HL-60 (cell line): ENCODE measurements at regions not wholly inside any gene's neighbourhood (a gene's known extent, or its start where the extent isn't known, plus 50 kb on each side); places are given as distances from the start of the nearest gene placed in this dataset.
"Not testable (repeated sequence)": the region's sequence is repeated elsewhere in the genome, so short reads cannot be mapped to it uniquely, and the experiment has no call there.

Experiments used
- DNase-seq, 2 experiments: peaks; one replicate each; pipeline ENCODE4 v3.0.0-alpha.2; 2010 to 2020; ENCODE audit warnings: low read depth in 1 of 2, low spot score in 1 of 2
- H3K27ac ChIP-seq: fragments of 250-450 bp; sonication (Bioruptor Pico); replicated peaks from 2 replicates; pipeline ENCODE4 v1.5.1; 2020; ENCODE audit warnings: mild to moderate bottlenecking, moderate library complexity
- H3K27me3 ChIP-seq: fragments of 250-450 bp; sonication (Bioruptor Pico); 2 replicates; pipeline ENCODE4 v1.5.1; 2021; ENCODE audit warnings: mild to moderate bottlenecking, moderate library complexity; ENCODE audit not compliant: insufficient read depth, poor library complexity, severe bottlenecking
- H3K4me3 ChIP-seq: replicated peaks from 2 replicates; pipeline ENCODE4 v1.5.1; 2011; ENCODE audit warnings: mild to moderate bottlenecking, control low read depth, low read length; ENCODE audit not compliant: insufficient read depth
- CTCF ChIP-seq: IDR thresholded peaks from one replicate; pipeline ENCODE4 v1.5.1; 2011; ENCODE audit warnings: low read length, control low read depth, inconsistent platforms; ENCODE audit not compliant: insufficient read depth
- GABPA ChIP-seq: IDR thresholded peaks from 2 replicates; pipeline ENCODE4 v1.6.1; 2012; ENCODE audit warnings: low read depth
- POLR2AphosphoS5 ChIP-seq: IDR thresholded peaks from 2 replicates; pipeline ENCODE4 v1.6.1; 2012; ENCODE audit warnings: low read depth
- REST ChIP-seq: IDR thresholded peaks from 2 replicates; pipeline ENCODE4 v1.6.1; 2012; ENCODE audit warnings: low read depth; ENCODE audit not compliant: insufficient replicate concordance
- SPI1 ChIP-seq: IDR thresholded peaks from 2 replicates; pipeline ENCODE4 v1.6.1; 2012; ENCODE audit warnings: low read depth, mild to moderate bottlenecking, borderline replicate concordance

- Histone ChIP-seq H3K27me3 (no peaks in the 10 kb centered on the region), H3K4me3 (no peak overlapping the region), H3K27ac (peak overlapping the region; percentile 75; the same call in 1 of the 2 replicates)
- TF ChIP-seq REST (no peak), GABPA (no peak), POLR2AphosphoS5 (no peak), SPI1 (no peak), CTCF (no peak)
- no peak for DNase-seq
Observed at GRCh38 chr4:22596409-22596808, 80.5 kb upstream of the ADGRA3 start.

GRCh38 chr4:22597471-22597870, 81.6 kb upstream of the ADGRA3 start:
- Histone ChIP-seq H3K27me3 (no peaks in the 10 kb centered on the region), H3K4me3 (no peak overlapping the region), H3K27ac (peak overlapping the region; percentile 75)
- peak; percentile 18 to 55 for DNase-seq
- TF ChIP-seq REST = no peak
- peak; percentile 71; the same call in 1 of the 2 replicates for TF ChIP-seq POLR2AphosphoS5
- TF ChIP-seq GABPA = peak; percentile 69; the same call in 1 of the 2 replicates

GRCh38 chr4:22598113-22599047, 82.5 kb upstream of the ADGRA3 start:
- DNase-seq = peak in 1 of 2 experiments; percentile 60

GRCh38 chr4:22599228-22599928, 83.5 kb upstream of the ADGRA3 start:
- H3K27me3 ChIP-seq, H3K4me3 ChIP-seq, DNase-seq, H3K27ac ChIP-seq: not testable (repeated sequence)

More at GRCh38 chr4:22598113-22599047, 82.5 kb upstream of the ADGRA3 start:
- not testable (repeated sequence) for H3K27me3 ChIP-seq, H3K4me3 ChIP-seq
- peak; percentile 96 for TF ChIP-seq SPI1
- peak overlapping the region; percentile 75 for H3K27ac ChIP-seq

- not testable (repeated sequence) for H3K27me3 ChIP-seq, DNase-seq, H3K27ac ChIP-seq, H3K4me3 ChIP-seq
Observed at GRCh38 chr4:22599929-22600432, 84.1 kb upstream of the ADGRA3 start.

GRCh38 chr4:22601638-22602037, 85.8 kb upstream of the ADGRA3 start:
- not testable (repeated sequence) for H3K27me3 ChIP-seq

More at GRCh38 chr4:22601638-22602037, 85.8 kb upstream of the ADGRA3 start:
- not testable (repeated sequence) for H3K27ac ChIP-seq, H3K4me3 ChIP-seq, DNase-seq
